ENCODE measurements at regions not wholly inside any gene's neighbourhood (a gene's known extent, or its start where the extent isn't known, plus 50 kb on each side); places are given as distances from the start of the nearest gene placed in this dataset.
"Not testable (repeated sequence)": the region's sequence is repeated elsewhere in the genome, so short reads cannot be mapped to it uniquely, and the experiment has no call there.

DNA sequence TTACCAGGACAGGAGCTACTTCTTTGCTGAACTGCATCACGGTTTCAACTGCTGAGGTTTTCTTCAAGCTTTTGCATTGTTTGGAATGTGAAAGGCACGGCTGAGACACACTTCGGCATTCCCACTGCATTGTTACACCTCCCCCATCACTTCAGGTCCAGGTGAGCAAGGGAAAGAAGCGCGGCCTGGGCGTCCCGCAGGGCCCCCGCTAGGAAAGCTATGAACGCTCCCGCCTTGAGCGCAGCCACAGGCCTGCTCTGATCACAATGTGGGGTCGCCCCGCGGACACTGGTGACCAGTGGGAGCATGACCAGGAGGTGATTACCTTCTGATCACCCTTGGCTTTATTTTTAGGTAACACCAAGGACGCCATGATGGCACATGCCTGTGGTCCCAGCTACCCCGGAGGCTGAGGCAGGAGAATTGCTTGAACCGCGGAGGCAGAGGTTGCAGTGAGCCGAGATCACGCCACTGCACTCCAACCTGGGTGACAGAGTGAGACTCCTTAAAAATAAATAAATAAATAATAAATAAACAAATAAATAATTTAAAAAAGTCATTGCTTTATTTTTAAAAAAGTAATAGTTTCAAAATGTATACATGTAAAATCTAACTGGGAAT, 82.2 kb upstream of the ANTXRL start:
- not testable (repeated sequence) for DNase-seq

DNA sequence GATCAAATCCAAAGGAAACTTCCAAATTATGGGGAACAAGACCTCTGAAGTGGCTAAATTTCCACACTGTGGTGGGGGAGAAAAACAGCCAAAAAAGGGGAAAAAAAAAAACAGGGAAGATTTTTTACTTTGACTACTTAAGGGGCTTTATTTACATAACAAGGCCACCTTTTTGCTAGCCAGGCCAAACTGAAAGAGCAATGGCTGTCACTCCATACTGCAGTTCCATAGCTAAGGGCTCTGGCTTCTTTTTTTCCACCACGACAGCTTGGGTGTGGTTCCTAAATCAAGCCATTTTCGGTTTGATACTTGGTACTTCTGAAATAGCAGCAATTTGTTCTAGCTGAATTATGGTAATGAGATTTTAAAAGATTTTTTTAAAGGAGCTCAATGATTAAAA, 76.4 kb upstream of the ANTXRL start:
- not testable (repeated sequence) for DNase-seq

DNA sequence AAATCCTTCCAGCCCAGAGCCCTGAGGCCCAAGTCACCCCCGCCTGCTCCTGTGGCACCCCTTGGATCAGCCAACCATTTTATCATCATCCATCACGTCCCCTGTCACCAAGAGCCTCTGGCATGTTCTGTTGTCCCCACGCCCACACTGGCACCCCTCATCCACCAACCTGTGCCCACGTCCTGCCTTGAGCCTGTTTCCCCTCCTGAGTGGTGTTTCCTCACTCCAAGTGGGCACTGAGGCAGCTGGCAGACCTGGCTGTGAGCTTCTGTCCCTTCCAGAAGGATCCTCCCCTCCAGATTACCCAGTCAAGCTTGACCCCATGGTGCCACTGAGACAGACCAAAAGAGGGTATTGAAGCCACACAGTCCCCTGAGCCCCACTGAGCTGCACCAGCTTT, 71.4 kb upstream of the ANTXRL start:
- DNase-seq = no peak

DNA sequence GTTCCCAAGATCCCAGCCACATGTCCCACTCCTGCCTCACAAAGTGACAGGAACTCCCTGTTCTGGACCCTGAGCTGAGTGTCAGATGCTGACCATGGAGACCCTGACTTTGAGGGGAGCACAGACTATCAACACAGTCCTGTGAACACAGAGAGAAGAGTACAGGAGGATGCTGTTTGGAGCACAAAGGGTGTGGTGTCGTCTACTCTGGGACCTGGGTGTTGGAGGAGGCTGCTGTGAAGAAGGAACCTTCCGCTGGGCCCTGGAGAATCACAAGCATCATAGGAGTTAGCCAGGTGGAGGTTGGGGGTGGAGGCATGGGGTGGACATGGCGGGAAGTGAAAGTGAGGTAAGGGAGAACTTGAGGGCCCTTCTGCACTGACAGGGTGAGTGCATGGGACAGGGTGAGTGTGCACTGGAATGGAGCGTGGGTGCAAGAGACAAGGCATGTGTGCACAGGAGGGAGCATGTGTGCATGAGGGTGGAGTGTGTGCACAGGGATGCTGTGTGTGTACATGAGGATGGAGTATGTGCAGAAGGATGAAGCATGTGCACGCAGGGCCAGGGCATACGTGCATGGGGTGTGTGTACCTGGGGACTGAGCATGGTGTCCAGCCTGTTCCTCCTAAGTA, 70.7 kb upstream of the ANTXRL start:
- DNase-seq = no peak

DNA sequence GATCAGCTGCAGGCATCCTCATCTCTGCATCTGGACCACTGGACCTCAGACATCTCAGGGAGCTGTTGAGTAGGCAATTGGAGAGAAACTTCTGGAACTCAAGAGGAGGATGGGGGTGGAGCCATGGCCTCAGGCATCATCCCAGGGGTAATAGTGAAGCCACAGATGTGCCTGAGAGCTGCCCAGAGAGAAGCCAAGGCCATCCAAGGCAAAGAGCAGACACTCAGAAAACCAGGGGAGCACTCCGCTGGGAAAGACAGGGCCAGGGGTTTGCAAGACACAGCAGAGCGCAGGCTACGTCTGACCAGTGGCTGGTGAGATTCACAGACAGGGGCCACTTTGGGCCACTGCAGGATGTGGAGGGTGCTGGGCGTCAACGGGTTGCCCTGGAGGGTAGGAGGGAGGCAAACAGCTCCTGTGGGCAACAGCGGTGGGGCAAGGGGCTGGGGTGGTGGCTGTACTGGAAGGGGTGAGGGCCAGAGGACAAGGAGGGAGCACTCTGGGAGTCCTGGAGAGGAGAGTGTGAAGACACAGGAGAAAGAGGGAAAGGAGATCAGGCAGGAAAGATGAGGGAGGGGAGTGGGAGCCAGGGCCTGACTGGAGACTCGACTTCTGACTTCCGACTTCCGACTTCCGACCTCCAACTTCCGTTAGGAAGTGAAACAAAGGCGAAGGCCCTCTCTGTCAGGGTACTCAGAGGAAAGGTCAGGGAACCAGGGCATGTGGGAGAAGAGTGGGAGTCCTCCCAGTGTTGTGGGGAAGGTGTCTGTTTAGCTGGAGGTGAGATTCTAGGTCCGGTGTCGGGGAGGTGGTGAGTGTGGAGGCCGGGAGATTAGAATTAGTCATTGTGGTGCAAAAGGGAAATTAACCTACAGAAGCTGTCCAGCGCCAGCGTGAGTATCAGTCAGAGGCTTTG, 69.7 kb upstream of the ANTXRL start:
- DNase-seq = no peak

DNA sequence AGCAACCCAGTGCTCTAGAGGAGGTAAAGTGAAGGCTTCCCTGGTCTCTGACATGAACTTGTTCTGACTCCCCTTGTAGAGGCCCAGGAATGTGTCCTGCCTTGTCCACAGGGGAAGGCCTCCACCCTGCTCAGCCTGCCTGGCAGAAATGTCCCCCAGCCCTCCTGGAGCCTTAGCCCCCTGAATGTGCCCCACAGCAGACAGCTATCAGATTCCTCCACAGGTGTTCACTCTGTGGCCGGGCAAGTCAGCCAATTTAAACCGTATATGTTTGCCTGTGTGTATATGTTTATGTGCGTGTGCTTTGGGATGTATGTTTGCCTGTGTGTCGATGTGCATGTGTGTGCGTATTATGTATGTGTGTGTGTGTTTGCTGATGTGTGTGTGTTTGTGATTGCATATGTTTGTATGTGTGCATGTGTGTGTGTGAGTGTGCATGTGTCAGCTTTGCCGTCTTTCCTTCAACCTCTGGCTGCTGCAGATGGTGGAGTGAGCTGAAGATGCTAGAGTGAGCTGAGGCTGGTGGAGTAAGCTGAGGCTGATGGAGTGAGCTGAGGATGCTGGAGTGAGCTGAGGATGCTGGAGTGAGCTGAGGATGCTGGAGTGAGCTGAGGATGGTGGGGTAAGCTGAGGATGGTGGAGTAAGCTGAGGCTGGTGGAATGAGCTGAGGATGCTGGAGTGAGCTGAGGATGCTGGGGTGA, 68.9 kb upstream of the ANTXRL start:
- no peak for DNase-seq

DNA sequence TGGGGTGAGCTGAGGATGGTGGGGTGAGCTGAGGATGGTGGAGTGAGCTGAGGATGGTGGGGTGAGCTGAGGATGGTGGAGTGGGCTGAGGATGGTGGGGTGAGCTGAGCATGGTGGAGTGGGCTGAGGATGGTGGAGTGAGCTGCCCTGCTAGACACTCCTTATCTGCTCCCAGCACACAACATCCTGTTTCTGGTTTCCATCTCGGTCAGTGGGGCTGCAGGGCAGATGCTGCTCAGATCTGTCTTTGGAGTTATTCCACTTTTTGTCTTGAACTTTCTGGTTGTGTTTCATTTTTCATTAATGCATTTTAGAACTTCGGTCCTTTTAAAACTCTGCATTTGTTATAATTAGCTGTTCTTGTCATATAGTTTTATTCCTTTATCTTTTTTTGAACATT, 67.9 kb upstream of the ANTXRL start:
- DNase-seq = no peak

DNA sequence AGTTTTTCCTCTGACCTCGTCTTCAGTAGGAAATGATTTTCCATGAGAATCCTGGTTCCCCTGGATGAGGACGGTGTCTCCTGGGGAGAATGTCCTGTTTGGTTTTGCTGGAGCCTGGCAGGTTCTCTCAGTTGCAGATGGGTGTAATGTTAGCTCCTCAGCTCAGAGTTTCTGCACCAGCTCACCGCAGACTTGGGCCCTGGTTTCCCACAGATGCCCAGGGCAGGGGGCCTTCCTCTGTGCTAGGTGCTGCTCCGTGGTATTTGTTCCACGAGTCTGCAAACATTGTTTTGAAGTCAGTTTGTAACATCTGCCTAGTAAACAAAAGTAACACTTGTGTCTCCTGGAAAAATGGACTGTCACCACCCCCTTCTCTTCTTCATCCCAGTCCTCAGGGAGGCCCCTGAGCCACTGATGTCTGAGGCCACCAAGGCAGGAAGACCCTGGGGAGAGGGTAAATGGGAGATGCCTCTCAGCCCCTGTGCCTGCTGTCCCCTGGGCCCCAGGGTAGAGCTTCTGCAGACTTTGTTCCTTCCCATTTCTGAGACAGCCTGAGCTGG, 67.3 kb upstream of the ANTXRL start:
- not testable (repeated sequence) for DNase-seq

DNA sequence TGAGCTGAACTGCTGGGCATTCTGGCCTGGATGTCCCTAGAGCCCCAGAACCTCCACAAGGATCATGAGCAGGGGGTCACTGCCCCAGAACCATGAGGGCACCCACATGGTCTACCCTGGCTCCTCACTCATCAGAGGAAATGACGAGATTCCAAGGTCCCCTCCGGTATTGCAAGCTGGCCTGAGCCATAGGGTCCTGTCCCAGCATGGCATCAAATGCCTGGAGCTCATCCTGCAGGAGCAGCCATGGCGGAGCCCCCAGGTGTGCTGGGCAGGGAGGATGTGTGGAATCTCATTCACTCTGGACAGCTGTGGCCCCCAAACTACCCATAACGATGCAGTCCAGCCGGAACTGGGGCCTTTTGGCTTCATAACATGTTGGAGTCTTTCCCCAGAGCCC, 66.6 kb upstream of the ANTXRL start:
- DNase-seq = no peak

DNA sequence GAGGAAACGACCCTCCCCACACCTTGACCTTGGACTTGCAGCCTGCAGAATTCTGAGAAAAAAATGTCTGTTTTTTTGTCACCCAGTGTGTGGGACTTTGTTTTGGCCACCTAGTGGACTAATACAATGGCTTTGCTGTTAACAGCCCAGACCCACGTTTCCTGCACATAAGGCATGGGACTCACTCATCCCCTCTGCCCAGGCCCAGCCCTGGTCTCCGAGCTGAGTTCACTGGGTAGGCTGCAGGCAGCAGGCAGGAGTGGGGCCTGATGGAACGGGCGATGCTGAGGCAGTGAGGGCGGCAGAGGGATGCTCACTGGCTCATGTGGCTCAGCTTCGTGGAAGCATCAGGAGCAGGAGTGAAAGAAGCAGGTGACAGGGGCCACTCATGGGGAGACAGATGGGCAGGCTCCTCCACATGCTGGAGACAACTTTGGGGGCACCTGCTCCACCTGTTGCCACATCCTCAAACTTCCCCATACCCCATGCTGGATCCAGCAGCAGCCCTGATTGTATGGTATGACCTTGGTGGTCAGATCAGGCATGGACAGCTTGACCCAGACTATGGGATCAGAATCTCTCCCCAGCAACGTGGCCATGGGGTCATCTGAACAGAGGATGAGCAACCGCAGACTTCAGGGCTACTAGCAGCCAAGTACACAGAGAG, 65.8 kb upstream of the ANTXRL start:
- no peak for DNase-seq

DNA sequence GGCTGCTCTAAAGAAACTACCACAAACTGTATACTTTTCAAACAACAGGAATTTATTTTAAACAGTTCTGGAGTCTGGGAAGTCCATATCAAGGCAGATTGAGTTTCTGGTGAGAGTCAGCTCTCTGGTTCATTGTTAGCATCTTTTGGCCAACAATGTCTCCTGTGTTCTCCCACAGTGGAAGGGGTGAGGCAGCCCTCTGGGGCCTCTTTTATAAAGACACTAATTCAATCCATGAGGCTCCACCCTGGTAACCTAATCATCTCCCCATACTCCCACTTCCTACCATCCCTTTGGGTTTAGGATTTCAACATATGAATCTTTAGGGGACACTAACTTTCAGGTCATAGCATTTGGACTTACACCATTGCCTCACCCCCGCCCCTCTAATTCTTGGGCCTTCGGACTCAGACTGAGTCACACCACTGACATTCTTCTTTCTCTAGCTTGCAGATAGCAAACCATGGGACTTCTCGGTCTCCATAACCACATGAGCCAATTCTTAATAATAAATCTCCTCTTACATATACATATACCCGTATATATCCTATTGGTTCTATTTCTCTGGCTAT, 64.3 kb upstream of the ANTXRL start:
- peak; percentile 14 for DNase-seq

DNA sequence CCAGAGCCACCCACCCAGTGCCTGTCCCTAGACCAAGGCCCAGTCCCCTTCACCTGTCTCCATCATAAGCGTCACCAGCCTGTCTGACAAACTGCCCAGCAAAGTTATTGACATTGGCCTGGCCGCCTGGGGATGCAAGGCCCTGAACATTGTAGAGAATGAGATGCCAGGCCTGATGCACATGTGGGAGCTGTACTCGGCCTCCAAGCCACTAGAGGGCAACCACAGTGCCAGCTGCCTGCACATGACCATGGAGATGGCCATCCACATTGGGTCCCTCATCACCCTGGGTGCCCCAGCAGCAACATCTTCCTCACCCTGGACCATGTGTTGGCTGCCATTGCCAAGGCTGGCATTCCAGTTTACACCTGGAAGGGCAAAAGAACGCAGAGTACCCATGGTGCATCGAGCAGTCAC, 63.7 kb upstream of the ANTXRL start:
- no peak for DNase-seq

DNA sequence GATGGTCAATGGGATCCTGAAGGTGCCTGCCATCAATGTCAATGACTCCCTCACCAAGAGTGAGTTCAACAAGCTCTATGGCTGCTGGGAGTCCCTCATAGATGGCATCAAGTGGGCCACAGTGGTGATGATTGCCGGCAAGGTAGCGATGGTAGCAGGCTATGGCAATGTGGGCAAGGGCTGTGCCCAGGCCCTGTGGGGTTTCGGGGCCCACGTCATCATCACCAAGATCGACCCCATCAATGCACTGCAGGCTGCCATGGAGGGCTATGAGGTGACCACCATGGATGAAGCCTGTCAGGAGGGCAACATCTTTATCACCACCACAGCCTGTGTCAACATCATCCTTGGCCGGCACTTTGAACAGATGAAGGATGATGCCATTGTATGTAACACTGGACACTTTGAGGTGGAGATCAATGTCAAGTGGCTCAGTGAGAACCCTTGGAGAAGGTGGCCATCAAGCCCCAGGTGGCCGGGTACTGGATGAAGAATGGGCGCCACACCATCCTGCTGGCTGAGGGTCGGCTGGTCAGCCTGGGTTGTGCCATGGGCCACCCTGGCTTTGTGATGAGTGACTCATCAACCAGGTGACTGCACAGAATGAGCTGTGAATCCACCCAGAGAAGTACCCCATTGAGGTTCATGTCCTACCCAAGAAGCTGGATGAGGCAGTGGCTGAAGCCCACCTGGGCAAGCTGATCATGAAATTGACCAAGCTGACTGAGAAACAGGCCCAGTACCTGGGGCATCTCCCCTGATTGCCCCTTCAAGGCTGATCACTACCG, 63.0 kb upstream of the ANTXRL start:
- no peak for DNase-seq

DNA sequence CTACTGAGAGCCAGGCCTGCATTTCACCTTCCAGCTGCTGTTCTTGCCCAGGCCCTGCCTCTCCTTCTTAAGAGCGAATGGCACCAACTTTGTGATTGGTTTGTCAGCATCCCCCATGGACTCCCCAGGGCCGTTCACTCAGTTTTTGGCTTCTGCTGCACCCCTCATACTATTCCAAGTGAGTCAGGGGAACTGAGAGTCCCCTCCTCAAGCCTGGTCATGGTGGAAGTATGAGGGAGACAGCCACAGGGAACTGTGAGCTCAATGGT, 62.4 kb upstream of the ANTXRL start:
- DNase-seq = no peak

DNA sequence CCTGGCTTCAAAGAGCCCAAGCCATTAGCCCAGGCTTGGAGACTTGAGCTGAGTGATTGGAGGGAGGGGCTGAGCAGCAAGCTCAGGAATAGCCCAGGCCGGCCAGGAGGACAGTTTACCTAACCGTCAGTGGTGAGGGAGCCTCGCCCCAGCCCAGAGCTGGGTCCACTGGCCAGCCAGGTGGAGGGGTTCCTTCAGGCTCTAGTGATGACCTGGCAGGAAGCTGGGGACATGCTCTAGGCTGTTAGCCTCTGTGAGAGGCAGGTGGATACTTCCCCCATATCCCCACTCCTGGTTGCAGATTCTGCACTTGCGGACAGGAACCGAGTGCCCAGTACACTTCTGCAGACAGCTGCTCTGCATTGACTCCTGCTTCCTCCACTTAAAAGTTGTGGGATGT, 61.2 kb upstream of the ANTXRL start:
- no peak for DNase-seq

DNA sequence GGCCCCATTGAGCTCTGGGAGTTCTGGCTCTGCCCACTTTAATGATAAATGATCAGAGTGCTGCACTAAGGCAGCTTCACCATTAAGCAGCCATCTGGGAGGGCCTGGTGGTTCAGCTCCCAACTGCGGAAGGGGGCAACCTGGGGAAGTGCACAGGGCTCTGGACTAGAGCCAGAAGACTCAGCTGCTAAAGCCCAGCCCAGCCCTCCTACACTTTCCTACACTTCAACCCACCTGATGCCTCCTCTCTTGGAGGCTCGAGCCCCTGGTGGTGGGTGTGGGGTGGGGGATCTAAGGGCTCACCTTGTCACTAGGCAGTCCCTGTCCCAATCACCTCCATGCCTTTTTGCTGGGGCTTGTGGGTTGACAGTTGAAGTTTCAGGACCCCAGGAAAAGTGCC, 60.6 kb upstream of the ANTXRL start:
- DNase-seq = no peak

DNA sequence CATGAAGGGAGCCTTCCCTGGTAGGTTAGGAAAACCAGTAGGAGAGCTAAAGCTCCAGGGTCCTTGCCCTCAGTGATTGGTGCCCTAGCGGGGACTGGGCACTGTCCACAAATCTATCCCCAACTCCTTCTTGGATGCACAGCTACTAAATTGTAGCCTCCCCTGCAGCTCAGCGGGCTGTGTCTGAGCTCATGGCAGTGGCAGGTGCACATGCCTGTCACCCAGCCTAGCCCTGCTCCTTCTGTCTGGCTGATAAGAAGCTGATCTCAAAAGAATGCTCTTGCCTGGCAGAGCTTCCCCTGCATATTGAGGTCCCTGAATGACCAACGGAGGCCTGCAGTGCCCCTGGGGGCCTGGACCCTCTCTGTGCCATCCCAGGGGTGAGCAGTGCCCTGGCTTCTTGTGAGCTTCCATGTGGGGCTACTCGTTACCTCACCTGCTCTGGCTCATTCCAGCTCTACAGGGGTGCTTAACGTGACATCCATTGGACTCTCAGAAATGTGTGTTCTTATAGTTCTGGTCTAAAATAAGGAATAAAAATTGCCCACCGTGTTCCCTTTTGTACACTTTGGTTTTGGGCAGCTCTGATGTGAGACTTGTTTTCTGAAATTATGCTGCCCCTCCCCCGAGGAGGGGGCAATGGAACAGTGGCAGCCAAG, 59.8 kb upstream of the ANTXRL start:
- no peak for DNase-seq

DNA sequence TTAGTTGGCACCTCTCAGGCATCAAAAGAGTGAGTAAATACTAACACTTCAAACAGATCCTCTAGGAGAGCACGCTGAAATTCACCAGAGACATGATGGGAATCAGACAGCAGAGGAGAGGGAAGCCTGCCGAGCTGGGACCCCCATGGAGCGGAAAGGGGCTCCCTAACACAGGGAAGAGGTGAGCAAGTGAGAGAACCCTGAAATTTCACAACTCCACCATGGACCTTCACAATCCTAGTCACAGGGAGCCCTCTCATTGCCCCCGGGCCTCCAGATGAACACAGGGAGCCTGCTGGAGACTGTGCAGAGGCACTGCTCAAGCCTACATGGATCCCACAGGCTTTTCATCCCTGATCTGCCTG, 59.2 kb upstream of the ANTXRL start:
- no peak for DNase-seq

DNA sequence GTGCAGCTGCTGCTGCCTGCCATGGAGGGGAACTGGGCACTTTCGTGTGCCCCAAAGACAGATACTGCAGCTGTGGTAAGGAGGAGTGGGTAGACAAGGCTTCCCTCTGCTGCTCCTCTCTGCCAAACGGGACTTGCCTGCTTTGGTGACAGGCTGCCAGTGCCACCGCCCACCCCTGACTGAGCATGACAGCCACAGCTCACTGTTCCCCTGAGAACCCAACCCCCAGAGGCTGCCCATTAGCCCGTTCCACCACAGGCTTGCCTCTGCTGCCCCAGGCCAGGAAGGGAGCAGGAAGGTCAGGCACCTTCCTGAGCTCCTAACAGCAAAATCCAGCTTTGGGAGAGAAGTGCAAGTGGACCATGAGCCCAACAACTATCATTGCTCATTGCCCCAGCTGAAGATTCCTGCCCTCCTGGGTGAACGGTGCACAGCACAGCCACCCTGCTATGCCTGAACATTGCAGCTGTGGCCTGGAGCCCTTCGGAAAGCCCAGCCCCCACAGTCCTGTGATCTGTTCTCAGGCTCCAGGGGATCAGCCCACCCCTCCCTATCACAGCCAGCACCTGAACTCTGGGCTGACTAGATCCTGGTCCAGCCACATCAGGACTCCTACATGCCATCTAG, 58.7 kb upstream of the ANTXRL start:
- DNase-seq = no peak

DNA sequence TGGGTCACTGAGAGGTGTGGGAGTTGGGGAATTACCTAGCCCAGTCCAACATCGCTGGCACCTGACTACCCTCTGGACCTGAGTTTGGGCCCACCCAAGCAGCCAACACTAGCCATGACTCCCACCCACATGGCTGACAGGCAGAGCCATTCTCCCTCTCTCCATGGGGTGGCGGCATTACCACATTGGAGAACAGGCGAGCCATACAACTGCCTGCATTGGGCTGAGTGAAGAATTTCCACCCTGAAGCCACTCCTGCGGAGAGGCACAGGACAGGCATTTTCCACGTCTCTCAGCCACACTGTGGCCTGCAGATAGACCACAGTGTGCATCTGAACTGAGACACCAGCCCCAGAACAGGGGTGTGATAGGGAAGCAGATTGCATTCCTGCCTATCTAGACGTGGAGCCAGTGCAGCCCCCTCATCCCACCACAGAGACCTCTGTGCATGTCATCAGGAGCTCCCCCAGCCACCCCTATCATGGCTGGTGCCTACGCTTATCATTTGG, 58.2 kb upstream of the ANTXRL start:
- peak; percentile 63 for DNase-seq

All from fibroblast of skin of right biceps (primary cell).